ENCODE measurements at regions not wholly inside any gene's neighbourhood (a gene's known extent, or its start where the extent isn't known, plus 50 kb on each side); places are given as distances from the start of the nearest gene placed in this dataset.

- TF ChIP-seq CTCF (IDR thresholded peaks at IDR 0.05) (no peak), POLR2A (IDR thresholded peaks at IDR 0.05) (no peak)
Observed at GRCh38 chr2:88832311-88832991, 141.0 kb downstream of the RPIA start.
